ENCODE measurements at regions not wholly inside any gene's neighbourhood (a gene's known extent, or its start where the extent isn't known, plus 50 kb on each side); places are given as distances from the start of the nearest gene placed in this dataset.

DNA sequence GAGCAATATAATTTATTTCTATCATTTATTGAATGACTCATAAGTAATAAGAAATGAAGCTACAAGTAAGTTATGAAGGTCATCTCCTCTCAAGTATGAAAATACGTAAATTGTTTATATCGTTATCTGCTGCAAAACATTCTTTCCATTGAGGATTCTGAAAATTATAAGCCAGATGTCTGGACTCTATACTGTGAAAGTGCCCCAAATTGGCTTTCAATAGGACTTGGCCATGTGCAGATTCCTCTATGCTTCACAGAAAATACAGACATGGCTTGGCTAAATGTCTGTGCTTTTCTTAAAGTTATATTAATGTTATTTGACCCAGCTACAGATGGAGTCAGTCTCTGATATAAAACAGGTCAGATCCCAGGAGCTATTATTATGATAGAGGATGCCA is 2109.9 kb upstream of the AGA start:
- H3K27ac ChIP-seq, result no peak overlapping the region
- ATAC-seq (no peak), DNase-seq (no peak)
- no peaks in the 10 kb centered on the region for H3K4me1 ChIP-seq
- no peak for TF ChIP-seq POLR2A (IDR thresholded peaks at IDR 0.05)
- TF ChIP-seq, protein P1, sequence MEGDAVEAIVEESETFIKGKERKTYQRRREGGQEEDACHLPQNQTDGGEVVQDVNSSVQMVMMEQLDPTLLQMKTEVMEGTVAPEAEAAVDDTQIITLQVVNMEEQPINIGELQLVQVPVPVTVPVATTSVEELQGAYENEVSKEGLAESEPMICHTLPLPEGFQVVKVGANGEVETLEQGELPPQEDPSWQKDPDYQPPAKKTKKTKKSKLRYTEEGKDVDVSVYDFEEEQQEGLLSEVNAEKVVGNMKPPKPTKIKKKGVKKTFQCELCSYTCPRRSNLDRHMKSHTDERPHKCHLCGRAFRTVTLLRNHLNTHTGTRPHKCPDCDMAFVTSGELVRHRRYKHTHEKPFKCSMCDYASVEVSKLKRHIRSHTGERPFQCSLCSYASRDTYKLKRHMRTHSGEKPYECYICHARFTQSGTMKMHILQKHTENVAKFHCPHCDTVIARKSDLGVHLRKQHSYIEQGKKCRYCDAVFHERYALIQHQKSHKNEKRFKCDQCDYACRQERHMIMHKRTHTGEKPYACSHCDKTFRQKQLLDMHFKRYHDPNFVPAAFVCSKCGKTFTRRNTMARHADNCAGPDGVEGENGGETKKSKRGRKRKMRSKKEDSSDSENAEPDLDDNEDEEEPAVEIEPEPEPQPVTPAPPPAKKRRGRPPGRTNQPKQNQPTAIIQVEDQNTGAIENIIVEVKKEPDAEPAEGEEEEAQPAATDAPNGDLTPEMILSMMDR (IDR thresholded peaks at IDR 0.05), result no peak
- no peak overlapping the region for H3K4me3 ChIP-seq
- intact Hi-C loops (cut with DNase I), result no loop called here
- 77 to 88% (median 86%) methylated on average over 2 of the region's 2 CpGs for WGBS, 4 donors
- no peaks in the 10 kb centered on the region for H3K27me3 ChIP-seq
- H3K9me3 ChIP-seq, result peaks cover 0 to 8% (median 0%) of the 10 kb centered on the region in 12 donors
- H3K36me3 ChIP-seq, result no peaks in the 10 kb centered on the region

DNA sequence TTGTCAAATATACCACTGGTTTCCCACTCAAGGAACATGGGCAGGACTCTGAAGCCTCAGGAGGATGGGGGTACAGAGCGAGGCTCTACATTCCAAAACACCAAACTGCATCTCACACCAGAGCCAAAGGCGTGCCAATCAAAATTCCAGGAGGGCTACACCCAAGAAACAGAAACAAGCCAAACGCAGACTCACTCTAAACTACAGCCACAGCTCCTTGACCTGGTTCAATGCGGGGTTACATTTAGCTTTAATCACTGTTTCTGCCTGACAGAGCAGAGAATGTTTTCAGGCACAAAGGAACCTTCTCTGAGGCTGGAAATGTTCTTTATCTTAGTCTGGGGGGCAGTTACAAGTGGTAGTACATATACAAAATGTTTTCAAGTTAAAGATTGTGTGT is 2121.5 kb upstream of the AGA start:
- WGBS, 4 donors, result 62 to 72% (median 67%) methylated on average over 4 of the region's 4 CpGs
- no peak overlapping the region for H3K27ac ChIP-seq
- H3K4me1 ChIP-seq, result no peaks in the 10 kb centered on the region
- no peaks in the 10 kb centered on the region for H3K36me3 ChIP-seq
- TF ChIP-seq POLR2A (IDR thresholded peaks at IDR 0.05), result no peak
- TF ChIP-seq, protein P1 (IDR thresholded peaks at IDR 0.05), result no peak
- intact Hi-C loops (cut with DNase I), result no loop called here
- H3K27me3 ChIP-seq, result no peaks in the 10 kb centered on the region
- peaks cover 0 to 18% (median 7%) of the 10 kb centered on the region in 12 donors for H3K9me3 ChIP-seq
- ATAC-seq (no peak), DNase-seq (no peak)
- no peak overlapping the region for H3K4me3 ChIP-seq

DNA sequence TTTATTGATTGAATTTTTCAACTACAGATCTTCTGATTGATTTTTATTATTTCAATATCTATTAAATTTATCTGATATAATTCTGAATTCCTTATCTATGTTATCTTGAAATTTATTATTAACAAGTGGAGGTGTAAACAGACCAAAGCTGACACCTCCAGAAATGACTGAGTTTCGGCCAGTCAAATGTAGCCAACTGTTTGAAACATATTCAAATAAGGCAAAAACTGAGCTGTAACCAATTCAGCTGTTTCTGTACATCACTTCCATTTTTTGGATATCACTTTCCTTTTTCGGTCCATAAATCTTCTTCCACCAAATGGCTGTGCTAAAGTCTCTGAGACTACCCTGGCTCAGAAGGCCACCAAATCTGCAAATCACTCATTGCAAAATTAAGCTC is 2127.3 kb upstream of the AGA start:
- TF ChIP-seq POLR2A (IDR thresholded peaks at IDR 0.05), result no peak
- TF ChIP-seq, protein P1 (IDR thresholded peaks at IDR 0.05), result no peak
- no peak for ATAC-seq

DNA sequence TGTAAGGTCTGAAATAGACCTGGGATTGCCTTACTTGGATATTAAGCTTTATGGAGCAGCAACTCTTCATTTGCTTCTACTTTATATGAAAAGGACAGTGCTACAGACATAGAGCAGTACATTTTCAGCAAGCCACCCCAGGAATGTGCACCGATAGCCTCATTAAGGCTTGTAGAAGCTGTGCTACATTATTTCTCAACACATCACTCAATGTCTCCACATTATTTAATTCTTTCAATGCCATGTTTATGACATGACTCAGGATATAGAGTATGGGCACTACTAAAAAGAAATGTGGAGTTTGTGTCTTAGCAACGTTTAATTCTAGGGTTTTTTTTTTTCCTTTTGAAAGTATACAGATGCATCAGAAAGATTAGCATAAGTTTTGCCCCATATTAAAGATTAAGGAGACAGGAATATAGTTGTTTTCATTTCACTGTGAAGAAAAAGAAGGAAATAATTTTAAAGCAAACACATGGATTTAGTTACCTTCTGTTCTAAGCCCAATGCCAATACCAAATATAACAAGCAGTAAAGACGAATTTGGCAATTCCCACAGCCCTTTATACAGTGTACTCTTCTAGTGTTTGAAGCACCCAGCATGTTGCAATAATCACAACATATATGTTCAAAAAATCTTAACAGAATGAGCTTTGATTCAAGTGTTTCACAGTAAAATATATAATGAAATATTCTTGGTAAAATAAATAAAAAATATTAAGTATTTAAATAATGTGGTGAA is 2140.1 kb upstream of the AGA start:
- 65 to 75% (median 73%) methylated on average over 3 of the region's 3 CpGs for WGBS, 4 donors
- TF ChIP-seq, protein P1 (IDR thresholded peaks at IDR 0.05), result no peak
- TF ChIP-seq POLR2A (IDR thresholded peaks at IDR 0.05), result no peak
- intact Hi-C loops (cut with DNase I), result no loop called here
- DNase-seq (no peak), ATAC-seq (no peak)
- H3K9me3 ChIP-seq, result peaks cover 0 to 12% (median 2%) of the 10 kb centered on the region in 12 donors
- no peaks in the 10 kb centered on the region for H3K4me1 ChIP-seq
- no peak overlapping the region for H3K4me3 ChIP-seq
- no peaks in the 10 kb centered on the region for H3K27me3 ChIP-seq
- no peaks in the 10 kb centered on the region for H3K36me3 ChIP-seq
- no peak overlapping the region for H3K27ac ChIP-seq

More for the DNA sequence above, 2127.3 kb upstream of the AGA start:
- no peak overlapping the region for H3K27ac ChIP-seq
- no peaks in the 10 kb centered on the region for H3K36me3 ChIP-seq
- intact Hi-C loops (cut with DNase I), result no loop called here
- no peaks in the 10 kb centered on the region for H3K27me3 ChIP-seq
- 37 to 84% (median 73%) methylated on average over 2 of the region's 2 CpGs for WGBS, 4 donors
- DNase-seq, result no peak
- H3K4me1 ChIP-seq, result no peaks in the 10 kb centered on the region
- H3K4me3 ChIP-seq, result no peak overlapping the region
- H3K9me3 ChIP-seq, result peaks cover 0 to 31% (median 10%) of the 10 kb centered on the region in 12 donors

Data from heart left ventricle (tissue), 16 donors.